Astrocyte of the cerebellum (primary cell): ENCODE measurements at regions not wholly inside any gene's neighbourhood (a gene's known extent, or its start where the extent isn't known, plus 50 kb on each side); places are given as distances from the start of the nearest gene placed in this dataset.

Experiments
- DNase-seq: peaks from one replicate; pipeline ENCODE4 v3.0.0-alpha.2; 2011; ENCODE audit warnings: low read depth
- H3K4me3 ChIP-seq: 2 replicates; pipeline ENCODE4 v1.5.1; 2011; ENCODE audit warnings: mild to moderate bottlenecking, low read depth, low read length, moderate library complexity
- CTCF ChIP-seq: IDR thresholded peaks from 2 replicates; pipeline ENCODE4 v1.5.1; 2012; ENCODE audit warnings: low read length, low read depth, moderate library complexity, mild to moderate bottlenecking; ENCODE audit errors: missing control alignments
- in situ Hi-C: cut with HindIII; loops from 2 replicates; pipeline ENCODE4 v1.10.0; 2017; ENCODE audit warnings: low sequenced_read_pairs

GRCh38 chr3:34275811-34276210 lies 477.4 kb downstream of the PDCD6IP start:
- TF ChIP-seq CTCF, result no peak
- H3K4me3 ChIP-seq, result no peak overlapping the region
- in situ Hi-C loops, result no loop called here
- DNase-seq, result no peak

GRCh38 chr3:34276342-34276741 lies 477.9 kb downstream of the PDCD6IP start:
- TF ChIP-seq CTCF, result no peak
- in situ Hi-C loops, result no loop called here
- H3K4me3 ChIP-seq, result no peak overlapping the region
- DNase-seq, result no peak

GRCh38 chr3:34277110-34277509 lies 478.7 kb downstream of the PDCD6IP start:
- no peak for TF ChIP-seq CTCF
- no peak for DNase-seq
- in situ Hi-C loops, result no loop called here
- no peak overlapping the region for H3K4me3 ChIP-seq

GRCh38 chr3:34279901-34280300 lies 481.5 kb downstream of the PDCD6IP start:
- no peak overlapping the region for H3K4me3 ChIP-seq
- TF ChIP-seq CTCF, result no peak
- in situ Hi-C loops, result no loop called here
- DNase-seq, result no peak

- no peak for TF ChIP-seq CTCF
- no peak for DNase-seq
- in situ Hi-C loops, result no loop called here
- H3K4me3 ChIP-seq, result no peak overlapping the region
Observed at GRCh38 chr3:34283751-34284150, 485.3 kb downstream of the PDCD6IP start.

- in situ Hi-C loops, result no loop called here
- TF ChIP-seq CTCF, result no peak
Observed at GRCh38 chr3:34284959-34285826, 486.8 kb downstream of the PDCD6IP start.

GRCh38 chr3:34285827-34286188 lies 487.4 kb downstream of the PDCD6IP start:
- DNase-seq, result no peak
- in situ Hi-C loops, result no loop called here
- no peak overlapping the region for H3K4me3 ChIP-seq
- TF ChIP-seq CTCF, result no peak

More at GRCh38 chr3:34284959-34285826, 486.8 kb downstream of the PDCD6IP start:
- no peak overlapping the region for H3K4me3 ChIP-seq
- DNase-seq, result no peak
